HEK293 (cell line): ENCODE measurements at regions not wholly inside any gene's neighbourhood (a gene's known extent, or its start where the extent isn't known, plus 50 kb on each side); places are given as distances from the start of the nearest gene placed in this dataset.
"Not testable (repeated sequence)": the region's sequence is repeated elsewhere in the genome, so short reads cannot be mapped to it uniquely, and the experiment has no call there.

ENCODE experiments used
- CTCF ChIA-PET: fragments of 350-600 bp; formaldehyde crosslinking; extraction: SDS; loops from one replicate; lab custom pipeline; 2021; ENCODE audit warnings: antibody characterized with exemption; lab: Yijun Ruan, JAX
- POLR2A ChIA-PET: fragments of 300-600 bp; formaldehyde crosslinking; extraction: SDS; loops from one replicate; lab custom pipeline; 2020; ENCODE audit warnings: antibody characterized with exemption, inconsistent platforms; lab: Yijun Ruan, JAX
- H3K27ac ChIP-seq: fragments of 200-500 bp; sonication (Bioruptor generic); 2 replicates; pipeline ENCODE4 v1.5.1; 2014; ENCODE audit warnings: low read depth, low read length, control low read depth, inconsistent platforms; ENCODE audit errors: extremely low read depth
- H3K36me3 ChIP-seq, 2 experiments: fragments of 200-500 bp in 1 of 2; sonication (Bioruptor generic) in 1 of 2; 1 replicate in 1 of 2; 2 replicates in 1 of 2; pipeline ENCODE4 v1.5.1; 2014 to 2017; ENCODE audit warnings: inconsistent platforms in 2 of 2, low read length in 2 of 2; ENCODE audit not compliant: control insufficient read depth in 2 of 2, insufficient read depth in 1 of 2
- H3K4me1 ChIP-seq: fragments of 200-500 bp; sonication (Bioruptor generic); 2 replicates; pipeline ENCODE4 v1.5.1; 2014; ENCODE audit warnings: mild to moderate bottlenecking, low read length, inconsistent platforms; ENCODE audit not compliant: control insufficient read depth, insufficient read depth
- H3K4me3 ChIP-seq: 2 replicates; pipeline ENCODE4 v1.5.1; 2011; ENCODE audit warnings: low read depth, mild to moderate bottlenecking, control low read depth, low read length, moderate library complexity
- H3K9me3 ChIP-seq: fragments of 200-500 bp; sonication (Bioruptor generic); 2 replicates; pipeline ENCODE4 v1.5.1; 2014; ENCODE audit warnings: low read depth, low read length, inconsistent platforms; ENCODE audit not compliant: control insufficient read depth, insufficient read depth
- BCL6B ChIP-seq: fragments of 450-650 bp; formaldehyde crosslinking; IDR thresholded peaks from 2 replicates; pipeline ENCODE4 v1.5.1; 2017; ENCODE audit warnings: missing biosample characterization, missing genetic modification characterization
- KLF1 ChIP-seq: fragments of 450-650 bp; formaldehyde crosslinking; IDR thresholded peaks from 2 replicates; pipeline ENCODE4 v1.5.1; 2016; ENCODE audit warnings: missing biosample characterization, missing genetic modification characterization
- KLF17 ChIP-seq: fragments of 450-650 bp; formaldehyde crosslinking; IDR thresholded peaks from 2 replicates; pipeline ENCODE4 v1.5.1; 2016; ENCODE audit warnings: missing biosample characterization, missing genetic modification characterization
- ZNF138 ChIP-seq: fragments of 450-650 bp; formaldehyde crosslinking; IDR thresholded peaks from 2 replicates; pipeline ENCODE4 v1.5.1; 2016; ENCODE audit warnings: missing biosample characterization, missing genetic modification characterization, borderline replicate concordance
- ZNF174 ChIP-seq: fragments of 450-650 bp; formaldehyde crosslinking; IDR thresholded peaks from 2 replicates; pipeline ENCODE4 v1.5.0; 2017; ENCODE audit warnings: missing biosample characterization, mild to moderate bottlenecking, missing genetic modification characterization
- ZNF626 ChIP-seq: fragments of 450-650 bp; sonication (Bioruptor Pico); formaldehyde crosslinking; IDR thresholded peaks from 2 replicates; pipeline ENCODE4 v1.5.1; 2018; ENCODE audit warnings: missing biosample characterization, missing genetic modification characterization, inconsistent platforms
- ZNF677 ChIP-seq: fragments of 450-650 bp; IDR thresholded peaks from 2 replicates; pipeline ENCODE4 v1.5.0; 2018; ENCODE audit warnings: missing biosample characterization, mild to moderate bottlenecking, missing genetic modification characterization, moderate library complexity
- ZNF768 ChIP-seq: fragments of 450-650 bp; formaldehyde crosslinking; IDR thresholded peaks from 2 replicates; pipeline ENCODE4 v1.5.1; 2018; ENCODE audit warnings: missing biosample characterization, mild to moderate bottlenecking, missing genetic modification characterization

GRCh38 chr14:45810152-45810872, 557.3 kb upstream of the MIS18BP1 start:
- no peaks in the 10 kb centered on the region for H3K4me1 ChIP-seq
- no peaks in the 10 kb centered on the region for H3K9me3 ChIP-seq
- POLR2A ChIA-PET = no interaction called here
- H3K4me3 ChIP-seq = no peak overlapping the region
- CTCF ChIA-PET = no interaction called here
- H3K36me3 ChIP-seq = no peaks in the 10 kb centered on the region
- TF ChIP-seq KLF17 (tag by site-specific recombination) = no peak
- no peak for TF ChIP-seq ZNF677
- TF ChIP-seq KLF1 (tag by site-specific recombination) = no peak
- no peak for TF ChIP-seq ZNF174 (tag by site-specific recombination)
- TF ChIP-seq ZNF626 = no peak
- no peak overlapping the region for H3K27ac ChIP-seq

DNA sequence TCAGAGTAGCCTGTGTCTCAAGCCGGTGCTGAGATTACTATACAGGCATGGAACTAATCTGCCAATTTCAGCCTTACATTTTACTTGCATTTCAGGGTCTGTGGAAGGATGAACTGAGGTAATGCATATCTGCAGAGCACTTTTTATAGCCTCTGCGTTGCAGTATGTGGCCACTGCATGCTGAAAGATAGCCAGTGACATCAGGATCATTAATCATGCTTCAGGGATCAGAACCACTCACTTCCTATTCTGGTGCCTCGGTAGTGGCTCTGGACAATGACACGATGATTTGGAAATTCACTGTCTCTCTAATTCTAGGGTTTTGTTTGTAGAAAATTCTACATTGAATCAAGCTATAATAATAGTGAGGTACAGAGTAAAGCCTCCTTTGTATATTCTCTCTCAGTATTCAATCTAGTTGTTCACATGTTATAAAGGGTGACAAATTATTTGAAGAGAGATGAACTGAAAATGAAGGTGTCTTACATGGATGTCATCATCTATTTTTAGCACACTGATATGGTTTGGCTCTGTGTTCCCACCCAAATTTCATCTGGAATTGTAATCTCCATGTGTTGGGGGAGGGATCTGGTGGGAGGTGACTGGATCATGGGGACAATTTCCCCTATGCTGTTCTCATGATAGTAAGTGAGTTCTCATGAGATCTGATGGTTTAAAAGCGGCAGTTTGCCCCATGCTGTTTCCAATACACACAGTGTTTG, 554.3 kb upstream of the MIS18BP1 start:
- ChIA-PET POLR2A (no interaction called here), CTCF (no interaction called here)
- Histone ChIP-seq H3K9me3 (no peaks in the 10 kb centered on the region), H3K4me1 (no peaks in the 10 kb centered on the region), H3K4me3 (no peak overlapping the region), H3K36me3 (no peaks in the 10 kb centered on the region), H3K27ac (no peak overlapping the region)
- no peak for TF ChIP-seq ZNF138 (tag by site-specific recombination)

DNA sequence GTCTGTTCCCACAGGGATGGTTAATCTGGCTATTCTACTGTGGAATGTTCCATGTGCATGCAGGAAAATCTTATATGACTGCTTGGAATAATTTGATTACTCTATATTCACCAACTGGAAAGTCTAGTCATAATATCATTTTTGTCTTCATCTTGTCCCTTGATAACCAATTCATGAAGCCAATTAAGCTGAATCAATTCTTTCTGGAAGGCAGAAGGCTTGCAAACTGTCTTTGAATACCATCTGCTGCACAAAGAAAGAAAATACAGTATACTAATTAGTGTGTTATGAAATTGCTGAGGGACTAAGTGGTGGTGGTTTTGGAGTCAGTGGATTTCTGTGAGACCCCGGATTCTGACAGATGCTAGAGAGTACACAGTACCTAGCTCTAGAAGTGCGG, 546.5 kb upstream of the MIS18BP1 start:
- TF ChIP-seq ZNF677 (no peak), BCL6B (tag by site-specific recombination) (no peak)
- no peaks in the 10 kb centered on the region for H3K36me3 ChIP-seq
- H3K4me3 ChIP-seq = no peak overlapping the region
- ChIA-PET CTCF (no interaction called here), POLR2A (no interaction called here)
- no peaks in the 10 kb centered on the region for H3K9me3 ChIP-seq
- no peaks in the 10 kb centered on the region for H3K4me1 ChIP-seq
- H3K27ac ChIP-seq = no peak overlapping the region

GRCh38 chr14:45798659-45799058, 545.7 kb upstream of the MIS18BP1 start:
- no peaks in the 10 kb centered on the region for H3K9me3 ChIP-seq
- no peaks in the 10 kb centered on the region for H3K4me1 ChIP-seq
- ChIA-PET POLR2A (no interaction called here), CTCF (no interaction called here)
- no peak overlapping the region for H3K27ac ChIP-seq
- TF ChIP-seq ZNF768 (tag by site-specific recombination) = no peak
- no peak overlapping the region for H3K4me3 ChIP-seq
- H3K36me3 ChIP-seq = no peaks in the 10 kb centered on the region

GRCh38 chr14:45796006-45796405, 543.0 kb upstream of the MIS18BP1 start:
- CTCF ChIA-PET = not testable (repeated sequence)

More at GRCh38 chr14:45796006-45796405, 543.0 kb upstream of the MIS18BP1 start:
- H3K4me3 ChIP-seq, H3K4me1 ChIP-seq, H3K27ac ChIP-seq, H3K9me3 ChIP-seq, H3K36me3 ChIP-seq, POLR2A ChIA-PET: not testable (repeated sequence)
